WTC11 (cell line): ENCODE measurements at regions not wholly inside any gene's neighbourhood (a gene's known extent, or its start where the extent isn't known, plus 50 kb on each side); places are given as distances from the start of the nearest gene placed in this dataset.

Experiments
- ATAC-seq: fragments of 200-7000 bp; cut with Tn5 transposase; 2 replicates; pipeline ENCODE4 v1.10.0; 2021; ENCODE audit warnings: mild to moderate bottlenecking, moderate library complexity
- CTCF ChIA-PET: fragments of 300-600 bp; sonication (Branson Sonifier 250); formaldehyde crosslinking; loops from one replicate; lab custom pipeline; 2021; ENCODE audit warnings: antibody characterized with exemption; lab: Charles Lee
- POLR2A ChIA-PET: fragments of 350-600 bp; sonication (Branson Sonifier 250); formaldehyde crosslinking; loops from one replicate; lab custom pipeline; 2021; ENCODE audit warnings: antibody characterized with exemption; lab: Charles Lee
- DNase-seq: peaks from one replicate; pipeline ENCODE4 v3.0.0; 2021; ENCODE audit warnings: low spot score
- H3K27ac Mint-ChIP-seq: 2 replicates; pipeline ENCODE4 v1.8.0; 2021; ENCODE audit warnings: mixed read lengths
- H3K27me3 Mint-ChIP-seq: 2 replicates; pipeline ENCODE4 v1.8.0; 2021; ENCODE audit warnings: low read depth, mild to moderate bottlenecking, moderate library complexity, mixed read lengths
- H3K36me3 Mint-ChIP-seq: 2 replicates; pipeline ENCODE4 v1.8.0; 2021; ENCODE audit warnings: mixed read lengths
- H3K4me1 Mint-ChIP-seq: 2 replicates; pipeline ENCODE4 v1.8.0; 2022; ENCODE audit warnings: mixed read lengths
- H3K4me3 Mint-ChIP-seq: 2 replicates; pipeline ENCODE4 v1.8.0; 2021; ENCODE audit warnings: mild to moderate bottlenecking, moderate library complexity, mixed read lengths
- H3K9me3 Mint-ChIP-seq: 2 replicates; pipeline ENCODE4 v1.8.0; 2021; ENCODE audit warnings: mixed read lengths
- ATF6 ChIP-seq: sonication (generic); formaldehyde crosslinking; IDR thresholded peaks from 2 replicates; pipeline ENCODE4 v1.8.1; 2023; ENCODE audit warnings: mild to moderate bottlenecking, missing genetic modification reagents
- CREM ChIP-seq: sonication (generic); formaldehyde crosslinking; IDR thresholded peaks from 2 replicates; pipeline ENCODE4 v1.8.1; 2022; ENCODE audit warnings: mild to moderate bottlenecking, missing genetic modification reagents, moderate library complexity
- ELF4 ChIP-seq: sonication (generic); formaldehyde crosslinking; IDR thresholded peaks from 2 replicates; pipeline ENCODE4 v1.8.1; 2022; ENCODE audit warnings: low read depth, mild to moderate bottlenecking, moderate library complexity, missing genetic modification reagents
- IRF2 ChIP-seq: sonication (generic); formaldehyde crosslinking; IDR thresholded peaks from 2 replicates; pipeline ENCODE4 v1.8.0; 2022; ENCODE audit warnings: low read depth, missing genetic modification reagents, borderline replicate concordance
- MLX ChIP-seq: sonication (generic); formaldehyde crosslinking; IDR thresholded peaks from 2 replicates; pipeline ENCODE4 v1.8.1; 2023; ENCODE audit warnings: mild to moderate bottlenecking, missing genetic modification reagents, moderate library complexity
- OVOL2 ChIP-seq: fragments of 250-450 bp; sonication (Bioruptor Pico); IDR thresholded peaks from 2 replicates; pipeline ENCODE4 v1.9.0; 2021; ENCODE audit warnings: mild to moderate bottlenecking, borderline replicate concordance
- RORB ChIP-seq: fragments of 250-450 bp; sonication (Bioruptor Pico); IDR thresholded peaks from 2 replicates; pipeline ENCODE4 v1.9.0; 2021; ENCODE audit warnings: mild to moderate bottlenecking
- TCF7 ChIP-seq: sonication (generic); formaldehyde crosslinking; IDR thresholded peaks from 2 replicates; pipeline ENCODE4 v1.8.0; 2022; ENCODE audit warnings: mild to moderate bottlenecking, low read depth, missing genetic modification reagents, moderate library complexity
- ZBTB43 ChIP-seq: sonication (generic); formaldehyde crosslinking; IDR thresholded peaks from 2 replicates; pipeline ENCODE4 v1.8.1; 2023; ENCODE audit warnings: mild to moderate bottlenecking, missing genetic modification reagents
- ZNF121 ChIP-seq: sonication (generic); formaldehyde crosslinking; IDR thresholded peaks from 2 replicates; pipeline ENCODE4 v1.8.0; 2023; ENCODE audit warnings: missing genetic modification reagents
- ZNF281 ChIP-seq: sonication (generic); formaldehyde crosslinking; IDR thresholded peaks from 2 replicates; pipeline ENCODE4 v1.8.0; 2023; ENCODE audit warnings: mild to moderate bottlenecking, missing genetic modification reagents
- TF ChIP-seq, protein P1 (sequence below): sonication (generic); formaldehyde crosslinking; IDR thresholded peaks from 2 replicates; pipeline ENCODE4 v1.8.0; 2023; ENCODE audit warnings: missing genetic modification reagents, mild to moderate bottlenecking, borderline replicate concordance
- TF ChIP-seq, protein P2 (sequence below): sonication (generic); formaldehyde crosslinking; IDR thresholded peaks from 2 replicates; pipeline ENCODE4 v1.8.1; 2022; ENCODE audit warnings: mild to moderate bottlenecking, moderate library complexity, missing genetic modification reagents
- TF ChIP-seq, protein P3 (sequence below): fragments of 250-450 bp; sonication (Bioruptor Pico); IDR thresholded peaks from 2 replicates; pipeline ENCODE4 v1.9.0; 2021; ENCODE audit warnings: mild to moderate bottlenecking
- TF ChIP-seq, protein P4 (sequence below): sonication (generic); formaldehyde crosslinking; IDR thresholded peaks from 2 replicates; pipeline ENCODE4 v1.8.0; 2022; ENCODE audit warnings: mild to moderate bottlenecking, missing genetic modification reagents

GRCh38 chrX:150228431-150228830, 134.7 kb upstream of the MAMLD1 start (continued):
- TF ChIP-seq ATF6 (CRISPR knock-in tag) = no peak
- TF ChIP-seq, protein P1, sequence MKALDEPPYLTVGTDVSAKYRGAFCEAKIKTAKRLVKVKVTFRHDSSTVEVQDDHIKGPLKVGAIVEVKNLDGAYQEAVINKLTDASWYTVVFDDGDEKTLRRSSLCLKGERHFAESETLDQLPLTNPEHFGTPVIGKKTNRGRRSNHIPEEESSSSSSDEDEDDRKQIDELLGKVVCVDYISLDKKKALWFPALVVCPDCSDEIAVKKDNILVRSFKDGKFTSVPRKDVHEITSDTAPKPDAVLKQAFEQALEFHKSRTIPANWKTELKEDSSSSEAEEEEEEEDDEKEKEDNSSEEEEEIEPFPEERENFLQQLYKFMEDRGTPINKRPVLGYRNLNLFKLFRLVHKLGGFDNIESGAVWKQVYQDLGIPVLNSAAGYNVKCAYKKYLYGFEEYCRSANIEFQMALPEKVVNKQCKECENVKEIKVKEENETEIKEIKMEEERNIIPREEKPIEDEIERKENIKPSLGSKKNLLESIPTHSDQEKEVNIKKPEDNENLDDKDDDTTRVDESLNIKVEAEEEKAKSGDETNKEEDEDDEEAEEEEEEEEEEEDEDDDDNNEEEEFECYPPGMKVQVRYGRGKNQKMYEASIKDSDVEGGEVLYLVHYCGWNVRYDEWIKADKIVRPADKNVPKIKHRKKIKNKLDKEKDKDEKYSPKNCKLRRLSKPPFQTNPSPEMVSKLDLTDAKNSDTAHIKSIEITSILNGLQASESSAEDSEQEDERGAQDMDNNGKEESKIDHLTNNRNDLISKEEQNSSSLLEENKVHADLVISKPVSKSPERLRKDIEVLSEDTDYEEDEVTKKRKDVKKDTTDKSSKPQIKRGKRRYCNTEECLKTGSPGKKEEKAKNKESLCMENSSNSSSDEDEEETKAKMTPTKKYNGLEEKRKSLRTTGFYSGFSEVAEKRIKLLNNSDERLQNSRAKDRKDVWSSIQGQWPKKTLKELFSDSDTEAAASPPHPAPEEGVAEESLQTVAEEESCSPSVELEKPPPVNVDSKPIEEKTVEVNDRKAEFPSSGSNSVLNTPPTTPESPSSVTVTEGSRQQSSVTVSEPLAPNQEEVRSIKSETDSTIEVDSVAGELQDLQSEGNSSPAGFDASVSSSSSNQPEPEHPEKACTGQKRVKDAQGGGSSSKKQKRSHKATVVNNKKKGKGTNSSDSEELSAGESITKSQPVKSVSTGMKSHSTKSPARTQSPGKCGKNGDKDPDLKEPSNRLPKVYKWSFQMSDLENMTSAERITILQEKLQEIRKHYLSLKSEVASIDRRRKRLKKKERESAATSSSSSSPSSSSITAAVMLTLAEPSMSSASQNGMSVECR (CRISPR knock-in tag) = no peak
- no peak for TF ChIP-seq MLX (CRISPR knock-in tag)
- TF ChIP-seq IRF2 = no peak
- TF ChIP-seq OVOL2 (CRISPR knock-in tag) = no peak
- no peak for TF ChIP-seq ZBTB43
- TF ChIP-seq ELF4 (CRISPR knock-in tag) = no peak

- CTCF ChIA-PET = no interaction called here
- Mint-ChIP-seq H3K36me3 (no peaks in the 10 kb centered on the region), H3K27ac (no peak overlapping the region), H3K9me3 (no peaks in the 10 kb centered on the region), H3K27me3 (peaks cover 65% of the 10 kb centered on the region), H3K4me1 (peaks cover 21% of the 10 kb centered on the region), H3K4me3 (no peak overlapping the region)
- no peak for DNase-seq
- POLR2A ChIA-PET = no interaction called here
- no peak for ATAC-seq
- no peak for TF ChIP-seq TCF7 (CRISPR knock-in tag)
- TF ChIP-seq, protein P2, sequence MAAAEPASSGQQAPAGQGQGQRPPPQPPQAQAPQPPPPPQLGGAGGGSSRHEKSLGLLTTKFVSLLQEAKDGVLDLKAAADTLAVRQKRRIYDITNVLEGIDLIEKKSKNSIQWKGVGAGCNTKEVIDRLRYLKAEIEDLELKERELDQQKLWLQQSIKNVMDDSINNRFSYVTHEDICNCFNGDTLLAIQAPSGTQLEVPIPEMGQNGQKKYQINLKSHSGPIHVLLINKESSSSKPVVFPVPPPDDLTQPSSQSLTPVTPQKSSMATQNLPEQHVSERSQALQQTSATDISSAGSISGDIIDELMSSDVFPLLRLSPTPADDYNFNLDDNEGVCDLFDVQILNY = no peak
- TF ChIP-seq, protein P3, sequence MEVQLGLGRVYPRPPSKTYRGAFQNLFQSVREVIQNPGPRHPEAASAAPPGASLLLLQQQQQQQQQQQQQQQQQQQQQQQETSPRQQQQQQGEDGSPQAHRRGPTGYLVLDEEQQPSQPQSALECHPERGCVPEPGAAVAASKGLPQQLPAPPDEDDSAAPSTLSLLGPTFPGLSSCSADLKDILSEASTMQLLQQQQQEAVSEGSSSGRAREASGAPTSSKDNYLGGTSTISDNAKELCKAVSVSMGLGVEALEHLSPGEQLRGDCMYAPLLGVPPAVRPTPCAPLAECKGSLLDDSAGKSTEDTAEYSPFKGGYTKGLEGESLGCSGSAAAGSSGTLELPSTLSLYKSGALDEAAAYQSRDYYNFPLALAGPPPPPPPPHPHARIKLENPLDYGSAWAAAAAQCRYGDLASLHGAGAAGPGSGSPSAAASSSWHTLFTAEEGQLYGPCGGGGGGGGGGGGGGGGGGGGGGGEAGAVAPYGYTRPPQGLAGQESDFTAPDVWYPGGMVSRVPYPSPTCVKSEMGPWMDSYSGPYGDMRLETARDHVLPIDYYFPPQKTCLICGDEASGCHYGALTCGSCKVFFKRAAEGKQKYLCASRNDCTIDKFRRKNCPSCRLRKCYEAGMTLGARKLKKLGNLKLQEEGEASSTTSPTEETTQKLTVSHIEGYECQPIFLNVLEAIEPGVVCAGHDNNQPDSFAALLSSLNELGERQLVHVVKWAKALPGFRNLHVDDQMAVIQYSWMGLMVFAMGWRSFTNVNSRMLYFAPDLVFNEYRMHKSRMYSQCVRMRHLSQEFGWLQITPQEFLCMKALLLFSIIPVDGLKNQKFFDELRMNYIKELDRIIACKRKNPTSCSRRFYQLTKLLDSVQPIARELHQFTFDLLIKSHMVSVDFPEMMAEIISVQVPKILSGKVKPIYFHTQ = no peak
- TF ChIP-seq, protein P4, sequence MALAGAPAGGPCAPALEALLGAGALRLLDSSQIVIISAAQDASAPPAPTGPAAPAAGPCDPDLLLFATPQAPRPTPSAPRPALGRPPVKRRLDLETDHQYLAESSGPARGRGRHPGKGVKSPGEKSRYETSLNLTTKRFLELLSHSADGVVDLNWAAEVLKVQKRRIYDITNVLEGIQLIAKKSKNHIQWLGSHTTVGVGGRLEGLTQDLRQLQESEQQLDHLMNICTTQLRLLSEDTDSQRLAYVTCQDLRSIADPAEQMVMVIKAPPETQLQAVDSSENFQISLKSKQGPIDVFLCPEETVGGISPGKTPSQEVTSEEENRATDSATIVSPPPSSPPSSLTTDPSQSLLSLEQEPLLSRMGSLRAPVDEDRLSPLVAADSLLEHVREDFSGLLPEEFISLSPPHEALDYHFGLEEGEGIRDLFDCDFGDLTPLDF (CRISPR knock-in tag) = no peak
- TF ChIP-seq, protein P1 (CRISPR knock-in tag) = no peak
- no peak for TF ChIP-seq RORB (CRISPR knock-in tag)
- TF ChIP-seq CREM (CRISPR knock-in tag) = no peak
- no peak for TF ChIP-seq ZNF281 (CRISPR knock-in tag)
- TF ChIP-seq ZNF121 (CRISPR knock-in tag) = no peak
These were observed 134.1 kb upstream of the MAMLD1 start for GRCh38 chrX:150229030-150229429.
